ENCODE measurements at regions not wholly inside any gene's neighbourhood (a gene's known extent, or its start where the extent isn't known, plus 50 kb on each side); places are given as distances from the start of the nearest gene placed in this dataset.
A peak's percentile ranks its signal among the peaks of the same experiment; 100 is the strongest.

- Histone ChIP-seq H3K4me1 (ENCODE audit: insufficient read depth) (no peaks in the 10 kb centered on the region), H3K36me3 (ENCODE audit: low read depth) (no peaks in the 10 kb centered on the region), H3K9me2 (ENCODE audit: insufficient read depth) (no peaks in the 10 kb centered on the region), H3K27me3 (replicated peaks; ENCODE audit: insufficient read depth) (no peaks in the 10 kb centered on the region), H3K4me3 (no peak overlapping the region), H3K9ac (no peak overlapping the region), H4K20me1 (ENCODE audit: insufficient read depth) (no peaks in the 10 kb centered on the region), H3K27ac (no peak overlapping the region), H3K4me2 (ENCODE audit: unreplicated experiment) (no peak overlapping the region), H3F3A (ENCODE audit: insufficient read depth) (no peaks in the 10 kb centered on the region), H3K9me3 (ENCODE audit: low read depth) (no peaks in the 10 kb centered on the region), H2AFZ (no peak overlapping the region), H3K79me2 (ENCODE audit: insufficient read depth) (no peaks in the 10 kb centered on the region)
- WGBS, 2 experiments (ENCODE audit: low coverage in 1 of 2, low lambda C conversion rate in 2 of 2, missing lambda C conversion rate in 2 of 2) = 39% methylated on average over 7 to 8 of the region's 8 CpGs
- TF ChIP-seq EZH2 (IDR thresholded peaks at IDR 0.05; ENCODE audit: insufficient read depth, poor library complexity, severe bottlenecking) = no peak
- TF ChIP-seq EZH2phosphoT487 (IDR thresholded peaks at IDR 0.05; ENCODE audit: insufficient read depth, low read depth) = no peak
- DNase-seq = no peak
- in situ Hi-C loops (cut with MboI) = no loop called here
These were observed 2118.9 kb downstream of the MAT2B start for GRCh38 chr5:165624166-165624946.

GRCh38 chr5:165626161-165626560 lies 2120.7 kb downstream of the MAT2B start:
- in situ Hi-C loops (cut with MboI) = loop anchor here (25.0 kb wide), 1 partner anchor 1936 kb away; no protein-coding TSS in a partner anchor
- Histone ChIP-seq H3K9me2 (ENCODE audit: insufficient read depth) (no peaks in the 10 kb centered on the region), H3K9me3 (ENCODE audit: low read depth) (no peaks in the 10 kb centered on the region), H2AFZ (no peak overlapping the region), H3K27me3 (replicated peaks; ENCODE audit: insufficient read depth) (no peaks in the 10 kb centered on the region), H3K36me3 (ENCODE audit: low read depth) (no peaks in the 10 kb centered on the region), H3K79me2 (ENCODE audit: insufficient read depth) (no peaks in the 10 kb centered on the region), H3K27ac (no peak overlapping the region), H3K4me1 (ENCODE audit: insufficient read depth) (no peaks in the 10 kb centered on the region), H3K4me3 (no peak overlapping the region), H3K4me2 (ENCODE audit: unreplicated experiment) (no peak overlapping the region), H3F3A (ENCODE audit: insufficient read depth) (no peaks in the 10 kb centered on the region), H4K20me1 (ENCODE audit: insufficient read depth) (no peaks in the 10 kb centered on the region), H3K9ac (no peak overlapping the region)
- TF ChIP-seq EZH2phosphoT487 (IDR thresholded peaks at IDR 0.05; ENCODE audit: insufficient read depth, low read depth) (no peak), EZH2 (IDR thresholded peaks at IDR 0.05; ENCODE audit: insufficient read depth, poor library complexity, severe bottlenecking) (no peak)
- no peak for DNase-seq

- no peak for TF ChIP-seq EZH2 (IDR thresholded peaks at IDR 0.05; ENCODE audit: insufficient read depth, poor library complexity, severe bottlenecking)
- no peak for TF ChIP-seq EZH2phosphoT487 (IDR thresholded peaks at IDR 0.05; ENCODE audit: insufficient read depth, low read depth)
- Histone ChIP-seq H3K9me3 (ENCODE audit: low read depth) (no peaks in the 10 kb centered on the region), H3K27me3 (replicated peaks; ENCODE audit: insufficient read depth) (no peaks in the 10 kb centered on the region), H3K27ac (no peak overlapping the region), H4K20me1 (ENCODE audit: insufficient read depth) (no peaks in the 10 kb centered on the region), H2AFZ (no peak overlapping the region), H3K9ac (no peak overlapping the region), H3K9me2 (ENCODE audit: insufficient read depth) (no peaks in the 10 kb centered on the region), H3F3A (ENCODE audit: insufficient read depth) (no peaks in the 10 kb centered on the region), H3K79me2 (ENCODE audit: insufficient read depth) (no peaks in the 10 kb centered on the region), H3K4me3 (no peak overlapping the region), H3K36me3 (ENCODE audit: low read depth) (no peaks in the 10 kb centered on the region), H3K4me2 (ENCODE audit: unreplicated experiment) (no peak overlapping the region), H3K4me1 (ENCODE audit: insufficient read depth) (no peaks in the 10 kb centered on the region)
- 54 to 65% methylated on average over 8 of the region's 8 CpGs for WGBS, 2 experiments (ENCODE audit: low coverage in 1 of 2, low lambda C conversion rate in 2 of 2, missing lambda C conversion rate in 2 of 2)
- no peak for DNase-seq
- in situ Hi-C loops (cut with MboI) = loop anchor here (25.0 kb wide), 1 partner anchor 1935 kb away; no protein-coding TSS in a partner anchor
These were observed 2122.2 kb downstream of the MAT2B start for GRCh38 chr5:165627548-165628170.

- in situ Hi-C loops (cut with MboI) = loop anchor here (25.0 kb wide), 1 partner anchor 1932 kb away; no protein-coding TSS in a partner anchor
- no peak for TF ChIP-seq EZH2phosphoT487 (IDR thresholded peaks at IDR 0.05; ENCODE audit: insufficient read depth, low read depth)
- no peak for TF ChIP-seq EZH2 (IDR thresholded peaks at IDR 0.05; ENCODE audit: insufficient read depth, poor library complexity, severe bottlenecking)
These were observed 2124.9 kb downstream of the MAT2B start for GRCh38 chr5:165630261-165630778.

More at GRCh38 chr5:165630261-165630778, 2124.9 kb downstream of the MAT2B start:
- WGBS, 2 experiments (ENCODE audit: low coverage in 1 of 2, low lambda C conversion rate in 2 of 2, missing lambda C conversion rate in 2 of 2) = 23 to 24% methylated on average over 9 of the region's 9 CpGs
- Histone ChIP-seq H3K9ac (no peak overlapping the region), H3K9me2 (ENCODE audit: insufficient read depth) (no peaks in the 10 kb centered on the region), H3F3A (ENCODE audit: insufficient read depth) (no peaks in the 10 kb centered on the region), H3K4me2 (ENCODE audit: unreplicated experiment) (no peak overlapping the region), H4K20me1 (ENCODE audit: insufficient read depth) (no peaks in the 10 kb centered on the region), H3K4me1 (ENCODE audit: insufficient read depth) (no peaks in the 10 kb centered on the region), H3K79me2 (ENCODE audit: insufficient read depth) (no peaks in the 10 kb centered on the region), H3K27ac (no peak overlapping the region), H3K27me3 (replicated peaks; ENCODE audit: insufficient read depth) (no peaks in the 10 kb centered on the region), H3K9me3 (ENCODE audit: low read depth) (no peaks in the 10 kb centered on the region), H3K4me3 (no peak overlapping the region), H3K36me3 (ENCODE audit: low read depth) (no peaks in the 10 kb centered on the region), H2AFZ (no peak overlapping the region)
- DNase-seq = peak; percentile 56
